Skin of body (tissue), 1 donor: ENCODE measurements at regions not wholly inside any gene's neighbourhood (a gene's known extent, or its start where the extent isn't known, plus 50 kb on each side); places are given as distances from the start of the nearest gene placed in this dataset.
"Not testable (repeated sequence)": the region's sequence is repeated elsewhere in the genome, so short reads cannot be mapped to it uniquely, and the experiment has no call there.

ENCODE experiments used
- DNase-seq: peaks from one replicate; lab custom pipeline; 2025; lab: John Stamatoyannopoulos, UW

- no peak for DNase-seq
Observed at GRCh38 chr2:381941-382727, 94.2 kb upstream of the ALKAL2 start.

- no peak for DNase-seq
Observed at GRCh38 chr2:381181-381580, 93.3 kb upstream of the ALKAL2 start.

GRCh38 chr2:380772-381171 lies 92.9 kb upstream of the ALKAL2 start:
- no peak for DNase-seq

- DNase-seq = no peak
Observed at GRCh38 chr2:380221-380620, 92.3 kb upstream of the ALKAL2 start.

- no peak for DNase-seq
Observed at GRCh38 chr2:379778-380177, 91.9 kb upstream of the ALKAL2 start.

GRCh38 chr2:378364-378763 lies 90.5 kb upstream of the ALKAL2 start:
- DNase-seq = no peak

GRCh38 chr2:377414-377813 lies 89.5 kb upstream of the ALKAL2 start:
- no peak for DNase-seq

GRCh38 chr2:375956-376307 lies 88.0 kb upstream of the ALKAL2 start:
- no peak for DNase-seq

- DNase-seq = no peak
Observed at GRCh38 chr2:375270-375955, 87.5 kb upstream of the ALKAL2 start.

GRCh38 chr2:368386-368785 lies 80.5 kb upstream of the ALKAL2 start:
- no peak for DNase-seq

GRCh38 chr2:367246-367645 lies 79.4 kb upstream of the ALKAL2 start:
- no peak for DNase-seq

GRCh38 chr2:366706-367105 lies 78.8 kb upstream of the ALKAL2 start:
- no peak for DNase-seq

- no peak for DNase-seq
Observed at GRCh38 chr2:365367-366275, 77.7 kb upstream of the ALKAL2 start.

GRCh38 chr2:363824-364470 lies 76.1 kb upstream of the ALKAL2 start:
- no peak for DNase-seq

GRCh38 chr2:362924-363323 lies 75.0 kb upstream of the ALKAL2 start:
- DNase-seq = no peak

- DNase-seq = no peak
Observed at GRCh38 chr2:360124-360523, 72.2 kb upstream of the ALKAL2 start.

- no peak for DNase-seq
Observed at GRCh38 chr2:359047-359446, 71.2 kb upstream of the ALKAL2 start.

- DNase-seq = no peak
Observed at GRCh38 chr2:357811-358210, 69.9 kb upstream of the ALKAL2 start.

GRCh38 chr2:356304-356703 lies 68.4 kb upstream of the ALKAL2 start:
- DNase-seq = not testable (repeated sequence)

- DNase-seq = no peak
Observed at GRCh38 chr2:355773-356172, 67.9 kb upstream of the ALKAL2 start.

- DNase-seq = peak; percentile 6
Observed at GRCh38 chr2:352696-353095, 64.8 kb upstream of the ALKAL2 start.

- DNase-seq = no peak
Observed at GRCh38 chr2:349390-349789, 61.5 kb upstream of the ALKAL2 start.
